ENCODE measurements at regions not wholly inside any gene's neighbourhood (a gene's known extent, or its start where the extent isn't known, plus 50 kb on each side); places are given as distances from the start of the nearest gene placed in this dataset.

- intact Hi-C loops (cut with DNase I), result no loop called here
- no peak for DNase-seq (ENCODE audit: low spot score)
These were observed 622.1 kb upstream of the LMCD1 start for GRCh38 chr3:7879572-7879971.

GRCh38 chr3:7881946-7882345 lies 619.7 kb upstream of the LMCD1 start:
- intact Hi-C loops (cut with DNase I), result no loop called here
- DNase-seq (ENCODE audit: low spot score), result no peak

DNA sequence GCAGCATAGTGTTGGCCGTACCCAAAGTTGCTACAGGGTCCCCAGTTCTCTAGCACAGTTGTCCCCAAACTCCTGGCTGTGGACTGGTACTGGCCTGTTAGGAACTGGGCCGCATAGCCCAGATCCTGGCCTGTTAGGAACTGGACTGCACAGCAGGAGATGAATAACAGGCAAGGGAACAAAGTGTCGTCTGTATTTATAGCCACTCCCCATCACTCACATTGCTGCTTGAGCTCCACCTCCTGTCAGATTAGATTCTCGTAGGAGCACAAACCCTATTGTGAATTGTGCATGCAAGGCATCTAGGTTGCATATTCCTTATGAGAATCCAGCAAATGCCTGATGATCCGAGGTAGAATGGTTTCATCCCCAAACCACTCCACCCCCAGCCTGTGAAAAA lies 604.0 kb upstream of the LMCD1 start:
- DNase-seq (ENCODE audit: low spot score), result no peak
- intact Hi-C loops (cut with DNase I), result no loop called here

GRCh38 chr3:7913283-7913682 lies 588.3 kb upstream of the LMCD1 start:
- no peak for DNase-seq (ENCODE audit: low spot score)
- intact Hi-C loops (cut with DNase I), result no loop called here

- intact Hi-C loops (cut with DNase I), result no loop called here
- no peak for DNase-seq (ENCODE audit: low spot score)
These were observed 586.3 kb upstream of the LMCD1 start for GRCh38 chr3:7915356-7915755.

DNA sequence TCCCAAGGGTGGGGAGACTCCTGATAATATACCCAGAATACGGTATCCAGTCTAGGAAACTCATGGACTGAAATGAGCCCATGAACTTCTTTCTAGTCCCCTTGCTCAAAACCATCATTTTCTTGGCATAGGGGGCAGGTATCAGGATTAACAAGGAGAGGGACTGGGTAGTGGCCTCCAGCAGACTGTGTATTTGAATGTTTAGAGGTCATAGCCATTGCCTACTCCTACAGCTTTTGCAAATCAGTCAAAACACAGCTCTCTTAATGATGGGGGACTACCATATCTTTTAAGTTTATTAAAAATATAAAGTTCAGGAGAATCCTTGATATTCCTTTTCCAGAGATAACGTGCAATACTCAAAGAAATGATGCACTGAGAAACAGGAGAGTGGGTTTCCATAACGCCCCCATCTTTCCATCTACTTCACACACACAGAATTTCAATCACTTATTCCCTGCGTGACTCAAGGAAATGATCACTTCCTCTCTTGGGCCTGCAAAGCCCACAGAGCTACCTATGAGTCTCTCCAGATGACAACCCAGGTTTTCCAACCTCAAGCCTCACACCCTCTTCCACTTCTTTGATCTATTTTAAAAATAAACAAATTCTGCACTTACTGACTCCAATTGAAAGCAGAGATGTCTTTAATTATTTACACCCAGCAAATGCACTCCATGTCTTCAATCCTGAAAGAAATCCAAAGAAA lies 584.0 kb upstream of the LMCD1 start:
- intact Hi-C loops (cut with DNase I), result no loop called here

DNA sequence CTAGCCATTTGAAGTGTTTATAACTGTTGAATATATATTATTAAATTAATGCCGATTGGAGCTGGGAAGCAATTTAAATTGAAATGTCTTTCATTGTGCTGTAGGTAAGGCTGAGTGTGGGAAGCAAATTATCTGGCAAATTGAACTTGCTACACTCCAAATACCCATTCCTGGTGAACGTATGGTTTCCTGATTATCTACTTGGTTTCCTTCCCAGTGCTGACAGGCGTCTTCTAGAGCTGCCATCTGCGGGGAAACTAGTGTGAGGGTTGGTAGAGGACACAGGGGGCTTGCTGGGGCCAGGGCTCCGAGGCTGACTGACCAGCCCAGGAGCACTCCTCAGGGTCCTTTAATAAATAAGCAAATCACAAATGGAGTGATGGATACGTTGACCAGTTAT lies 581.4 kb upstream of the LMCD1 start:
- no peak for DNase-seq (ENCODE audit: low spot score)
- intact Hi-C loops (cut with DNase I), result loop anchor here in 1 of 2 donors (1.0 kb wide), 1 partner anchor 10 kb away; no protein-coding TSS in a partner anchor

More for the DNA sequence above, 584.0 kb upstream of the LMCD1 start:
- DNase-seq (ENCODE audit: low spot score), result no peak

- no peak for DNase-seq (ENCODE audit: low spot score)
- intact Hi-C loops (cut with DNase I), result no loop called here
These were observed 577.4 kb upstream of the LMCD1 start for GRCh38 chr3:7924228-7924627.

GRCh38 chr3:7927015-7927414 lies 574.6 kb upstream of the LMCD1 start:
- intact Hi-C loops (cut with DNase I), result no loop called here
- DNase-seq (ENCODE audit: low spot score), result no peak

DNA sequence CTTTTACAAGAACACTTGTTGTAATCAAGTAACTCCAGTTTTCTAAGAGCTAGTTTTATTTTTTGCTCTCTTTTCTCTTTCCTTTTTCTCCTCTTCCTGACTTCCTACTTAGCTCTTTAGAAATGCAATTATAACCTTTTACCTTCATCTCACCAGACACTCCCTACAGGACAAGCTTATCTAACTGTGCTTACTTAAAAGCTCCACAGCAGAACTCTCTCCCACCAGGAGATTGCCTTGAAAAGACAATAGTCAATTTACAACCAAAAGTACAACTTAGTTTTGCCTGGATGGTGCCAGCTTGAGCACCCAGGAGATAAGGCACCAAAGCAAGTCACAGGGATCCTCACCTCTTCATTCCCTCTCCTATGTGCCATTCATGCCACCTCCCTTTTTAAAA lies 573.8 kb upstream of the LMCD1 start:
- DNase-seq (ENCODE audit: low spot score), result no peak
- intact Hi-C loops (cut with DNase I), result no loop called here

DNA sequence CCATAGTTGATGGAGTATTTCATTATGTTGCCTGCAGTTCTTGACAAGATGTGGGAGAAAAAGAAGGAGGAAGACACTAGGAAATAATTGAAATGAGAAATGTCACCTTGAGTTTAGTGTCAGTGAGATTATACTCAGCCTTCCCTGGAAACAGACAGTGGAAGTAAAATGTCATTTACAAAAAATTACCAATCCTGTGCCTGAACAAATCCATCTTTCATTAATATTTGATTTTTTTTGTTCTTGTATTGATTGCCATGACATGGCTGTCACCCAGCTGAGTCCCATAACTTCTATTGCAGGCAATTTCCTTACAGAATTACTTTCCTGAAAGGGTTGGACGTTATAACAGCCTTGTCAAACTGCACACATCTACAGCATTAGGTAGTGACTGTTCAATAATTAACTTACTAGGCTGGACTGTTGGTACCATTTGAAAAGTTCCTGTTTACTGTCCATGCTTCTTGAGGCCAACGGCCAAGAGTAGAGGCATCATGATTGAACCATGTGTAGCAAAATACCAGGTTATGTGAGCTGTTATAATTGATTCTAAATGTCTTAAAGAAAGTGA lies 572.2 kb upstream of the LMCD1 start:
- DNase-seq (ENCODE audit: low spot score), result no peak
- intact Hi-C loops (cut with DNase I), result no loop called here

GRCh38 chr3:7934362-7934761 lies 567.3 kb upstream of the LMCD1 start:
- intact Hi-C loops (cut with DNase I), result no loop called here
- DNase-seq (ENCODE audit: low spot score), result no peak

- no peak for DNase-seq (ENCODE audit: low spot score)
- intact Hi-C loops (cut with DNase I), result no loop called here
These were observed 553.7 kb upstream of the LMCD1 start for GRCh38 chr3:7947930-7948329.

- intact Hi-C loops (cut with DNase I), result no loop called here
- DNase-seq (ENCODE audit: low spot score), result no peak
These were observed 550.7 kb upstream of the LMCD1 start for GRCh38 chr3:7950890-7951289.

DNA sequence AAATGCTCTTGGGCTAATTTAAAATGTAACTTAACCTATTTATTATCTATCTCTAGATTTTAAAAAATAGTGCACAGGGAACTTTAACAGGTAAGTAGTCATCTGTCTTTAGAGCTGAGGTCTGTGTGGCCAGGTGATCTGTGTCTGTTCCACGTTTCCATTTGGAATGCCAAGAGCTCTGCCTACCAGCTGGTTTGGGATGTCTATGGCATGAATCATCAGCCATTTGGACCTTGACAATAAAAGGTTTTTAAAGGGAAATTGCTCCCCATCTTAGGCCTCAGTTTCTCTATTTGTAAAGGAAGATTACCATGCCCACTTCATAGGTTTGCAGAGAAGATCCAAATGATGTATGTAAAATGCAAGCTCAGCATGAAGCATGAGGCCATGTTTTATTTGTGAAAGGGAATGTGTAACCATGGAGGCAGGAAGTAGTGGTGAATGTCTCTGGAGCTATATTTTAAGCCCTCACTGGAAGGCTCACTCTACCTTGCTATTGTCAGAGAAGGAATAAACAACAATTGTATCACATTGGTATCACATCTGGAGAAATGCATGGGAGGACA lies 548.1 kb upstream of the LMCD1 start:
- DNase-seq (ENCODE audit: low spot score), result no peak
- intact Hi-C loops (cut with DNase I), result no loop called here

DNA sequence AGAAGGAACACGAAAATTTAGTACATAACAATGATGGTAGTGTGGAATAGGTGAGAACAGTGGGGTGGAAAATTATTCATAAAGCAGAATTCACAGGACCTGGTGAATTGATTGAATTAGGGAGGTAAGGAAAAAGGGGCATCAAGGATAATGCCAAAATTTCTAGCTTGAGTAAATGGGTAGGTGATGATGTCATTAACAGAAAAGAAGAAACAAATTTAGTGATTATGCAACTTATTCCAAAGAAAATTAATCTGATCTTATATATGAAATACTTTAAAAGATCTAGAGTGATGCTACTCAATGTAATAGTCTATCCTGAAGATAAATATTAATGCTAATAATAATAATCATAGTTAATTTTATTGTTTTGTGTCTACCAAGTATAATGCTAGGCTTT lies 544.6 kb upstream of the LMCD1 start:
- no peak for DNase-seq (ENCODE audit: low spot score)
- intact Hi-C loops (cut with DNase I), result no loop called here

DNA sequence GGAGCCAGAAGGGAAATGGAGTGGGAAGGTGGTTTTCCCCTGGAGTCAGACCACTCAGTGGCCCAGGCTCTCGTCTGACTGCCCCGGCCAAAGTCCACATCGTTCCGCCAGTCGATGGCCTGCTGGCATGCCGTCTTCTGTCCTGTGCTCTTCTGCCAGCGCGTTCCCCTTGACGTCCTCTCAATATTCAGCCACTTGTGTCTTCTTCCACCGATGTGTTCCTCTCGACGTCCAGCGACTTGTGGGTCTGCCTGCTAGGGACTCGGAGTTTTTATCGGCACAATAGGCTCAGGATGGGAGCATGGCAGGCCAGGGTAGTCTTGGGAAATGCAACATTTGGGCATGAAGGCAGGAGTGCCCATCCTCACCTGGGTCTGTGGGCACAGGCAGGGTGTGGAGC lies 542.5 kb upstream of the LMCD1 start:
- intact Hi-C loops (cut with DNase I), result no loop called here
- no peak for DNase-seq (ENCODE audit: low spot score)

DNA sequence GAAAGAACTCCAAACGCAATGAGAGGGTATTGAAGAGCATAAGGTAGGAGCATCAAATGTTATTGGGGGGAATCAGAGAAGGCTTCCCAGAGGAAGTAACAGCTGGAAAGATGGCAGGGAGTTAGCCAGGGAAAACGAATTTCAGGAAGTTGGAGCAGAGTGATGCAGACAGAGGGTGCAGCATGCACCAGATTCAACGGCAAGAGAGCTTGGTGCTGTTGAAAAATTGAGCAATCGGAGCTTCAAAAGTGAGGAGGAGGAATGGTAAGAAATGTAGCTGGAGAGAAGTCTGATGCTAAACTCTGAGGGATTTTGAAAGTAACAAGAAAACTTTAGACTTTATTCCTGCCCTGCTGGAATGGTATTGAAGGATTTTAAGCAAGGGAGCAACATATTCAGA lies 541.0 kb upstream of the LMCD1 start:
- intact Hi-C loops (cut with DNase I), result no loop called here
- no peak for DNase-seq (ENCODE audit: low spot score)

DNA sequence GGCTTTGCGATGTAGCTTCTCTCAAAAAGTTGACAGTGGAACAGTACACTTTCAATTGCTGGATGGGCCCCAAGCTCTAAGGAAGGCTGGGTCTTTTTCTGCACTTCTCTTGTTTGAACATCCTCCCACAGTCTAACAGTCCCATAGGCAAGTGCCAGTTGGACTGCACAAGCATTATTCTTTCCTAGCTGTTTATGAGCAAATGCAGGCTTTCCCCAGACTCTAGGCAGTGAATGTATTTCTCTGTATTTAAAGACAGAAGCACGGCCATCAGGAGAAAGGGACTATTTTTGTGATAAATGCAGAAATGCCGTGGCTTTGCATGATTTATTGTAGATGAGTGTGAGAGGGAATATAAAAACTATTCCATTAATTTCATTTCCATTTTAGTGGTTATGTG lies 539.3 kb upstream of the LMCD1 start:
- no peak for DNase-seq (ENCODE audit: low spot score)
- intact Hi-C loops (cut with DNase I), result no loop called here

DNA sequence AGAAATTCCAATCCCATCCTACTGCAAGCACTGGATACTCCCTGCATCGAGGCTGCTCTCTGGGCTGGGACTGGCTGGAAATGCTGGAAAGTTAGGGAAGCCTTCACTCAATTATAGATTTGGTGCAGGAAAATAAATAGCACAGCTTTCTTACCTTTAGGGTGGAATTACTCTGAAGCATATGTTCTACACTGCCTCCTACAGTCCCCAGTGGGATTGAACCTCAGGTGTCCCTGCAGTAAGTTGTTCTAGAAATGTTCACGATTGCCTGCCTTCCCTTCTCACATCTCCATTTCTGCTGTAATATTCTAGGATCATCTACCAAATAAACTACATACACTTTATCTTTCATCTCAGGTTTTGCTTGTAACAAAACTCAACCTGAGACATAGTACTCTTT lies 536.7 kb upstream of the LMCD1 start:
- DNase-seq (ENCODE audit: low spot score), result no peak
- intact Hi-C loops (cut with DNase I), result no loop called here

- DNase-seq (ENCODE audit: low spot score), result no peak
- intact Hi-C loops (cut with DNase I), result no loop called here
These were observed 528.6 kb upstream of the LMCD1 start for GRCh38 chr3:7973006-7973405.
